ENCODE measurements at regions not wholly inside any gene's neighbourhood (a gene's known extent, or its start where the extent isn't known, plus 50 kb on each side); places are given as distances from the start of the nearest gene placed in this dataset.

- DNase-seq = no peak
- TF ChIP-seq POLR2A (IDR thresholded peaks at IDR 0.05; ENCODE audit: low read length) (no peak), GATA1 (IDR thresholded peaks at IDR 0.05; ENCODE audit: low read depth, low read length) (no peak)
Observed at GRCh38 chr9:7976856-7977255, 177.3 kb upstream of the DMAC1 start.

GRCh38 chr9:7976167-7976755, 176.7 kb upstream of the DMAC1 start:
- TF ChIP-seq POLR2A (IDR thresholded peaks at IDR 0.05; ENCODE audit: low read length) (no peak), GATA1 (IDR thresholded peaks at IDR 0.05; ENCODE audit: low read depth, low read length) (no peak)
- DNase-seq = no peak

GRCh38 chr9:7975336-7975735, 175.8 kb upstream of the DMAC1 start:
- DNase-seq = no peak
- no peak for TF ChIP-seq GATA1 (IDR thresholded peaks at IDR 0.05; ENCODE audit: low read depth, low read length)

DNA sequence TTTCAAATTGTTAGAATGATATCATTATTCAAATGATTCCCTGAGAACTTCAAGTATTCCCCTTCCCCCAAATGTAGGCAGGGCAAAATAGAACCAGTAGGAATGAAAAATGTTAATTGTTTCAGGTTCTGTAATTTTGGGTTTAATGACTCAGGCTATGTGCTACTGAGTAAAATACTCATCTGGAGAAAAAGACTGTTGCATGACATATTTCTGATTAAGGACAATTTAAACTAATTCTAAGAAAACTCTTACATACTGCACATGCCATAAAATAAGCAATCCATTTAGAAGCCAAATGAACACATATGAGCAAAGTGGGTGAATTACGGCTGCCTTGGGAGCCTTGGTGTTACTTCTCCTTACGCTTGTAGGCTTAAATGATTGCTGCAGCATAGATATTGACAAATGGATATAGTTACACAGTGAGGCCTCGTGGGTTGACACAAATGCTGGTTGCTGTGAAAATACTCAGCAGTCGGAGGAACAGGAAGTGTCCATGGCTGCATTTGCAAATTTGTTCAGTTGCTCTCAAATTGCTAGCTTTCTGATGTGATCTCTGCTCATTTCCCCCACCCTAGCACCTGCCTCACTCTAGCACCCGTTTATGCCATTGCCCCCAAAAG, 174.9 kb upstream of the DMAC1 start:
- DNase-seq = no peak
- no peak for TF ChIP-seq GATA1 (IDR thresholded peaks at IDR 0.05; ENCODE audit: low read depth, low read length)

DNA sequence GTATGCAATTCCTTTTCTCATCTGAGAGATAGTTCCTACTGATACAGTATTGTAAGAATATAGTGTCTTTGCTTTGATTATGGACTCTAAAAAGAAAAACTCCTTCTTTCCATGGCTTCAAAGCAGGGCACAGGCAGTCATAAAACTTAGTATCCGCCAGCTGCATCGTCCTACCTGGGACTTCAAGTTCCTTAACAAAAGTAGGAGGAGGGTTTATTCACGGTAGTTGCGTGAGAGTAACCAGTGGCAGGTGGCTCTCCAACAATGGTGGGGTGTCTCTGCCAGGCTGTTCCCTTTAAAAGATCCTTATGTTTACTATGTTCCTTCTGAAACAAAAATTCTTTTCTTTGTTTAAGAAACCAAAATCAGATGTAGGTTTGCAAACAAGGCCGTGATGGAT, 173.5 kb upstream of the DMAC1 start:
- DNase-seq = no peak
- no peak for TF ChIP-seq POLR2A (IDR thresholded peaks at IDR 0.05; ENCODE audit: low read length)
- no peak for TF ChIP-seq GATA1 (IDR thresholded peaks at IDR 0.05; ENCODE audit: low read depth, low read length)

- no peak for DNase-seq
- TF ChIP-seq POLR2A (IDR thresholded peaks at IDR 0.05; ENCODE audit: low read length) = no peak
- no peak for TF ChIP-seq GATA1 (IDR thresholded peaks at IDR 0.05; ENCODE audit: low read depth, low read length)
Observed at GRCh38 chr9:7970681-7971330, 171.2 kb upstream of the DMAC1 start.

- no peak for TF ChIP-seq GATA1 (IDR thresholded peaks at IDR 0.05; ENCODE audit: low read depth, low read length)
- no peak for TF ChIP-seq POLR2A (IDR thresholded peaks at IDR 0.05; ENCODE audit: low read length)
- no peak for DNase-seq
Observed at GRCh38 chr9:7968687-7969086, 169.1 kb upstream of the DMAC1 start.

- TF ChIP-seq GATA1 (IDR thresholded peaks at IDR 0.05; ENCODE audit: low read depth, low read length) = no peak
- TF ChIP-seq POLR2A (IDR thresholded peaks at IDR 0.05; ENCODE audit: low read length) = no peak
- no peak for DNase-seq
Observed at GRCh38 chr9:7967851-7968250, 168.3 kb upstream of the DMAC1 start.

DNA sequence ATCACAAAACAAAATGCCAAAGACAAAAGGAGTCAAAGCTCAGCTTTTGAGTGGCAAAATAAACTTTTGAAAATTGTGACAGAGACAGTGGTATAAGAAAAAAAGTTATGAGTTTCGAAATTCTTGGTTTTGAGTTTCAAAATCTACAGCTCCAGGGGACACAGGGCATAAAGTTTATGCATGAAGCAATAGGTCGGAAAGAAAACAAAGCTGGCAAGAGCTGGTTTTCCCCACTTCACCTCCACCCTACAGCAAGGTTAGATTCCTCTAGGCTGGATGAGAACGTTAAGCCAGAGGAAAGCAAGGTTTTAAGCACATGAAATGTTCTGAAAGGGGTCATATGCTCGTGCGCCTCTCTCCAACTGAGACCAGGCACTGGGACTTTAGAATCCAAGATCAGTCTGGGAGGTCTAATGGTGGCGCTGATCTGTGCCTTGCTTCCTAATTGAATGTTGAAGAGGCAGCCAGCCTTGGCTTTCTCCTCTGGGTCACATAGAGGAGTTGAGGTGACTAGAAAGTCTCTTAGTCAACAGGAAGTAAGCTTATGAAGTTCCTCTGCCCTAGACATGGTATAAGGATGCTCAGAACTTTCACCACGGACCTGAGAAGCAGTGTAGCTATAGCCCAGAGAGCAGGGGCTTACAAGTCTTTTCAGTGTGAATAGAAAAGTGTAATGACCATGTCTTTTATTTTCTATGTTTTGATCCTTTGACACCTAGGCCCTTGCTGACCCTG, 167.7 kb upstream of the DMAC1 start:
- no peak for TF ChIP-seq GATA1 (IDR thresholded peaks at IDR 0.05; ENCODE audit: low read depth, low read length)
- no peak for TF ChIP-seq POLR2A (IDR thresholded peaks at IDR 0.05; ENCODE audit: low read length)
- no peak for DNase-seq

- DNase-seq = no peak
- TF ChIP-seq POLR2A (IDR thresholded peaks at IDR 0.05; ENCODE audit: low read length) = no peak
- TF ChIP-seq GATA1 (IDR thresholded peaks at IDR 0.05; ENCODE audit: low read depth, low read length) = no peak
Observed at GRCh38 chr9:7965063-7965462, 165.5 kb upstream of the DMAC1 start.

DNA sequence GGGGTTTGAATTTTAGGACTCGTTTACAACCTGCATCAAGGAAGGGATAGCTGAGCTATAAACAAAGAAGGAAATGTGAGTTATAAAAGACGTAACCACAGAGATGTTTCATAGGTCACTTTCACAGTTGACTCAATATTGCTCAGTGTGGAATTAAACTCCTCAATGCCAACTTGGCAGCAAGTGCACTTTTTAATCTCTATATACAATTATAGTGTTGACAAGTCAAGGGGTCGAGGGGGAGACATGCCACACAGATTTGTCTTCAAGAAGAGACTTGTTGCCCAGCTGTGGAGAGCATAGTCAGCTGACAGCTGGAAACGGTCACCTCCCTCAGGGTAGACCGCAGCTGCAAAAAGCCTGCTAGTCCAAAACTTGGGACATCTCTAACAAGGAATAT, 163.4 kb upstream of the DMAC1 start:
- no peak for TF ChIP-seq POLR2A (IDR thresholded peaks at IDR 0.05; ENCODE audit: low read length)
- DNase-seq = no peak

GRCh38 chr9:7961076-7961475, 161.5 kb upstream of the DMAC1 start:
- TF ChIP-seq GATA1 (IDR thresholded peaks at IDR 0.05; ENCODE audit: low read depth, low read length) (no peak), POLR2A (IDR thresholded peaks at IDR 0.05; ENCODE audit: low read length) (no peak)
- DNase-seq = no peak

DNA sequence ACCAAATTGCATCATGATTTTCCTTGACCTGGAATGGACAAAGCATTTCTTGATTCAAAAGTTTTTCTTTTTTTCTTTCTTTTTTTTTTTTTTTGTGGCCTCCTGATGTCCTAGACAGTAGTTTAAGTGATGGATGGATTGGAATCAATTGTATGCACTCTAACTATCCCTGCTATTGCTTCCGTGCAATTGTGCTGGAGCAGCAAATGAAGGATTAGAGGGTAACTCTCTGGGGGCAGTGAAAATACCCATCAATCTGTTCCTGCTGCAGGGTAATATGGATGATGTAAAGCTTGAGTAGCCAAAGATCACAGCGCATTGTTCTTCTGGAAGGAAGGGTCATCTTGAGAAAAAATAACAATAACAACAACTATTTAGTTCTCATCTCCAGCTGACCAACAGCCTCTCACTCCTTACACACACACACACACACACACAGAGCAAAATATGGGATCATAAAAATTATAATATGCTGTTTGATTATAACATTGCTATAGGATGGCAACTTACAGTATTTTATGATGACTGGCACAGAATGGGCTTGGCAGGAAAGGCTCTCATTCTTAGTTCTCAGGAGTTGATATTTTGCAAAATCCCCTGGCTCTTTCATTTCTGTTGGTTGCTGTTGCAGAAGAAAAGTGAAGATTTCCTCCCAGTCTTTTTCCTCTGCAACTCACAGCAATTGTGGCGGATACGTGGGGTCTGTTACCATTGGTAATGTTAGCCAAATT, 160.9 kb upstream of the DMAC1 start:
- no peak for DNase-seq
- no peak for TF ChIP-seq POLR2A (IDR thresholded peaks at IDR 0.05; ENCODE audit: low read length)
- TF ChIP-seq GATA1 (IDR thresholded peaks at IDR 0.05; ENCODE audit: low read depth, low read length) = no peak

GRCh38 chr9:7957803-7958202, 158.2 kb upstream of the DMAC1 start:
- DNase-seq = no peak
- TF ChIP-seq POLR2A (IDR thresholded peaks at IDR 0.05; ENCODE audit: low read length) (no peak), GATA1 (IDR thresholded peaks at IDR 0.05; ENCODE audit: low read depth, low read length) (no peak)

Data from erythroblast (primary cell).